ENCODE measurements at regions not wholly inside any gene's neighbourhood (a gene's known extent, or its start where the extent isn't known, plus 50 kb on each side); places are given as distances from the start of the nearest gene placed in this dataset.

DNA sequence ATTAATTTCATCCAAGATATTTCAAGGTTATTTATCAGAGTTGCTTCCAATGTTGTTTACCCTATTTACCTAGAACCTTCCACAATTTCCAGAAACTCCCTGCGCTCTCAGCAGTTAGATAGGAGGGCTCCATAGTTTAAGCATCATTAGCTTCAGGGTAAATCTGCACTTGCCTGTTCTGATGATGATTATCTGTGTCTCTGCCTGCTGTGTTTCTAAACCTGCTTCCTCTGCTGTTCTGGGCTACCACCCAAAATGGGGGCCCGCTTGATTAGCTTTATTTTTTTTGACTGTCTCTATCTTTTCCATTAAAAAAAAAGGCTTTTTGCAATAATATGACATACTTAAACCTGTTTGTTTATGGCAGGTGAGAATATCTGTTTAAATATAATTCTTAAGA is 472.4 kb downstream of the DIPK2A start:
- BruUV-seq (replicated peaks), result no TSS peak
- no peak for DNase-seq (ENCODE audit: unreplicated experiment)
- no peaks in the 10 kb centered on the region for H3K4me1 Mint-ChIP-seq (ENCODE audit: insufficient read depth, unreplicated experiment)
- no peaks in the 10 kb centered on the region for H3K9me3 Mint-ChIP-seq (ENCODE audit: unreplicated experiment)
- no peak overlapping the region for H3K4me3 Mint-ChIP-seq (ENCODE audit: unreplicated experiment)
- ChIA-PET POLR2A (no interaction called here), CTCF (no interaction called here)
- H3K27ac Mint-ChIP-seq (ENCODE audit: low read depth, unreplicated experiment), result no peak overlapping the region
- intact Hi-C loops (cut with micrococcal nuclease), result no loop called here
- no peaks in the 10 kb centered on the region for H3K36me3 Mint-ChIP-seq (ENCODE audit: insufficient read depth, unreplicated experiment)
- H3K27me3 Mint-ChIP-seq (ENCODE audit: insufficient read depth, unreplicated experiment), result no peaks in the 10 kb centered on the region
- TF ChIP-seq, protein P1, sequence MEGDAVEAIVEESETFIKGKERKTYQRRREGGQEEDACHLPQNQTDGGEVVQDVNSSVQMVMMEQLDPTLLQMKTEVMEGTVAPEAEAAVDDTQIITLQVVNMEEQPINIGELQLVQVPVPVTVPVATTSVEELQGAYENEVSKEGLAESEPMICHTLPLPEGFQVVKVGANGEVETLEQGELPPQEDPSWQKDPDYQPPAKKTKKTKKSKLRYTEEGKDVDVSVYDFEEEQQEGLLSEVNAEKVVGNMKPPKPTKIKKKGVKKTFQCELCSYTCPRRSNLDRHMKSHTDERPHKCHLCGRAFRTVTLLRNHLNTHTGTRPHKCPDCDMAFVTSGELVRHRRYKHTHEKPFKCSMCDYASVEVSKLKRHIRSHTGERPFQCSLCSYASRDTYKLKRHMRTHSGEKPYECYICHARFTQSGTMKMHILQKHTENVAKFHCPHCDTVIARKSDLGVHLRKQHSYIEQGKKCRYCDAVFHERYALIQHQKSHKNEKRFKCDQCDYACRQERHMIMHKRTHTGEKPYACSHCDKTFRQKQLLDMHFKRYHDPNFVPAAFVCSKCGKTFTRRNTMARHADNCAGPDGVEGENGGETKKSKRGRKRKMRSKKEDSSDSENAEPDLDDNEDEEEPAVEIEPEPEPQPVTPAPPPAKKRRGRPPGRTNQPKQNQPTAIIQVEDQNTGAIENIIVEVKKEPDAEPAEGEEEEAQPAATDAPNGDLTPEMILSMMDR (IDR thresholded peaks at IDR 0.05; ENCODE audit: unreplicated experiment), result no peak

DNA sequence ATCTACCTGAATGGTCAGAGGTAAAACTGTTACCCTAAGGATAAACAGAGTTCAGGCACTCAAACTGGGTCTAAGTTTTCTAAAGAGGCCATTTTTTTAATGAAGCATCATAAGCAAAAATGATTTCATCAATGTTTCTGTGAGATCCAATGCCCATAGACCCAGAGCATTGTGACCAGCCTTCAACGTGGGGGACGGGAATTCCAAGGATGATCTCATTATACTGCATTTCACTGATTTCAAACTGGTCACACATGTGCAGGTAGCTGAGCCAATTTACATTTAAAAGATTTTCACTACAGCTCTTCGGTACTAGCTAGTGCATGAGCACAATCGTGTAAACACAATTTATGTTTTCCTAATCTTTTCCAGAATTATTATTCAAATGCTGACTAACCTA is 472.9 kb downstream of the DIPK2A start:
- ChIA-PET CTCF (no interaction called here), POLR2A (no interaction called here)
- no peaks in the 10 kb centered on the region for H3K36me3 Mint-ChIP-seq (ENCODE audit: insufficient read depth, unreplicated experiment)
- DNase-seq (ENCODE audit: unreplicated experiment), result no peak
- no peak overlapping the region for H3K4me3 Mint-ChIP-seq (ENCODE audit: unreplicated experiment)
- no TSS peak for BruUV-seq (replicated peaks)
- no peaks in the 10 kb centered on the region for H3K4me1 Mint-ChIP-seq (ENCODE audit: insufficient read depth, unreplicated experiment)
- TF ChIP-seq, protein P1 (IDR thresholded peaks at IDR 0.05; ENCODE audit: unreplicated experiment), result no peak
- no peaks in the 10 kb centered on the region for H3K27me3 Mint-ChIP-seq (ENCODE audit: insufficient read depth, unreplicated experiment)
- H3K27ac Mint-ChIP-seq (ENCODE audit: low read depth, unreplicated experiment), result no peak overlapping the region
- intact Hi-C loops (cut with micrococcal nuclease), result no loop called here
- H3K9me3 Mint-ChIP-seq (ENCODE audit: unreplicated experiment), result no peaks in the 10 kb centered on the region

DNA sequence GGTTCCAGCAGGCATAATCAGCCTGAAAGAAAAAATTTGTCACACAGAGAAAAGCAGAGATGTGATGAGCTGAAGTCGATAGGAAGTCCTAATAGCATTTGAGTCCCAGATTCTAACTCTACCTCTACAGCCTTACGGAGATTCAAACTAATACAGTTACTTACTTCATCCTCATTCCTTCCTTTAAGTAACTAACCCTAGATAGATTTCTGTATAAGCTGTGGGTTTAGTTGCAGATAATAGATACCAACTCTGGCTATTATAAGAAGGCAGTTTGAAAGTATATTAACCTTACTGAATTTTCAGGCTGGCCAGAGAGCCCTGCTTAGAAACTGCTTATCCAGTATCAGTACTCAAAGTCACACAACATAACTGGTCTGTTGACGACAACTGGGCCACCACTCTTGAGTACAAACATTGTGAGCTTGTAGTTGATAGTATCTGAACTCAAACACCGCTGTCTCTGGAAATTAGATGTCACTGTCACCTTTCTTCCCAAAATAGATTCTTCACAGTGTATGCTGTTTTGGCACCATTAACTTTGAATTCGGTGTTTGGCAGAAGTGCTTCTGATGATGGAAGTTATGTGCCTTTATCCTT is 484.3 kb downstream of the DIPK2A start:
- CTCF ChIA-PET, result no interaction called here
- no peaks in the 10 kb centered on the region for H3K9me3 Mint-ChIP-seq (ENCODE audit: unreplicated experiment)
- intact Hi-C loops (cut with micrococcal nuclease), result no loop called here
- no peak overlapping the region for H3K4me3 Mint-ChIP-seq (ENCODE audit: unreplicated experiment)
- no TSS peak for BruUV-seq (replicated peaks)
- H3K36me3 Mint-ChIP-seq (ENCODE audit: insufficient read depth, unreplicated experiment), result no peaks in the 10 kb centered on the region
- no peak overlapping the region for H3K27ac Mint-ChIP-seq (ENCODE audit: low read depth, unreplicated experiment)
- peaks cover 6% of the 10 kb centered on the region for H3K4me1 Mint-ChIP-seq (ENCODE audit: insufficient read depth, unreplicated experiment)
- DNase-seq (ENCODE audit: unreplicated experiment), result no peak
- H3K27me3 Mint-ChIP-seq (ENCODE audit: insufficient read depth, unreplicated experiment), result no peaks in the 10 kb centered on the region
- POLR2A ChIA-PET, result no interaction called here
- TF ChIP-seq, protein P1 (IDR thresholded peaks at IDR 0.05; ENCODE audit: unreplicated experiment), result no peak

DNA sequence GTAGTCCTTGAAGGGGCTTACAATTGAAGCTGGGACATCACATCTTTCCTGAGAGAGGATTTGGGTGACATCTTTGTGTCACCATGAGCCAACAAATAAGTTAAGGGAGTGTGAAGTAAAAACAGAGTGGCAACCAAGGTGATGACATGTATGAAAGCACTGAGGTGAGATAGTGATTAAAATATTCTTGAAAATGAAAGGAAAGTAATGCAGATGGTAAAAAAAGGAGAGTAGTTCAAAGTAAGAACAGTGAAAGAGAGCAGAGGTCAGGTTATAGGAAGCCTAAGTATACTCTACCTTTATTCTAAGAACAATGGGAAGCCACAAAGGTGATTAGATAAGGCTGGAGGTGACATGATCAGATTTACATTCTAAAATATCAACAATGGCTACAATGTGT is 486.1 kb downstream of the DIPK2A start:
- no peaks in the 10 kb centered on the region for H3K27me3 Mint-ChIP-seq (ENCODE audit: insufficient read depth, unreplicated experiment)
- H3K36me3 Mint-ChIP-seq (ENCODE audit: insufficient read depth, unreplicated experiment), result no peaks in the 10 kb centered on the region
- TF ChIP-seq, protein P1 (IDR thresholded peaks at IDR 0.05; ENCODE audit: unreplicated experiment), result no peak
- H3K4me1 Mint-ChIP-seq (ENCODE audit: insufficient read depth, unreplicated experiment), result peaks cover 6% of the 10 kb centered on the region
- intact Hi-C loops (cut with micrococcal nuclease), result no loop called here
- no peaks in the 10 kb centered on the region for H3K9me3 Mint-ChIP-seq (ENCODE audit: unreplicated experiment)
- ChIA-PET CTCF (no interaction called here), POLR2A (no interaction called here)
- DNase-seq (ENCODE audit: unreplicated experiment), result no peak
- H3K4me3 Mint-ChIP-seq (ENCODE audit: unreplicated experiment), result no peak overlapping the region
- no peak overlapping the region for H3K27ac Mint-ChIP-seq (ENCODE audit: low read depth, unreplicated experiment)
- BruUV-seq (replicated peaks), result no TSS peak
